ENCODE measurements at regions not wholly inside any gene's neighbourhood (a gene's known extent, or its start where the extent isn't known, plus 50 kb on each side); places are given as distances from the start of the nearest gene placed in this dataset.

- TF ChIP-seq CTCF (conservative IDR thresholded peaks at IDR 0.05 in 1 of 2, IDR thresholded peaks at IDR 0.05 in 1 of 2; ENCODE audit: low read depth in 1 of 2, low read length in 2 of 2): no peak
- TF ChIP-seq EZH2 (IDR thresholded peaks at IDR 0.05; ENCODE audit: low read length, missing control alignments): no peak
These were observed 240.0 kb upstream of the SERP2 start for GRCh38 chr13:44133626-44134025.

Measured in fibroblast of lung (primary cell).